GM19468 (cell line): ENCODE measurements at regions not wholly inside any gene's neighbourhood (a gene's known extent, or its start where the extent isn't known, plus 50 kb on each side); places are given as distances from the start of the nearest gene placed in this dataset.

Experiments used
- ATAC-seq: cut with Tn5 transposase; IDR thresholded peaks from one replicate; pipeline ENCODE4 v1.9.1; 2021; ENCODE audit warnings: mild to moderate bottlenecking, moderate library complexity, moderate number of reproducible peaks; ENCODE audit not compliant: unreplicated experiment; ENCODE audit errors: extremely low read depth

DNA sequence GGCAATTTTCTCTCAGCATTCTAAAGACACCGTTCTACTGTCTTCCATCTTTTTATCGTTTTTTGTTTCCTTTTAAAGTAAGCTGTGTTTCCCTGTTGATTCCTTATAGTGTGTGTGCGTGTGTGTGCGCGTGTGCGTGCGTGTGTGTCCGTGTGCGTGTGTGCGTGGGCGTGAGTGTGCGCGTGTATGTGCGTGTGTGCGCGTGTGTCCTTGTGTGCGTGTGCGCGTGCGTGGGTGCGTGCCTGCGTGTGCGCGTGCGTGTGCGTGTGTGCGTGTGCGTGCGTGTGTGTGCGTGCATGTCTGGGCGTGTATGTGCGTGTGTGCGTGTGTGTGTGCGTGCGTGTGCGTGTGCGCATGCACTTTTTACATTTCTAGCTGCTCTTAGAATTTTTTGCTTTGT is 1033.7 kb downstream of the BRD1 start:
- ATAC-seq = no peak

DNA sequence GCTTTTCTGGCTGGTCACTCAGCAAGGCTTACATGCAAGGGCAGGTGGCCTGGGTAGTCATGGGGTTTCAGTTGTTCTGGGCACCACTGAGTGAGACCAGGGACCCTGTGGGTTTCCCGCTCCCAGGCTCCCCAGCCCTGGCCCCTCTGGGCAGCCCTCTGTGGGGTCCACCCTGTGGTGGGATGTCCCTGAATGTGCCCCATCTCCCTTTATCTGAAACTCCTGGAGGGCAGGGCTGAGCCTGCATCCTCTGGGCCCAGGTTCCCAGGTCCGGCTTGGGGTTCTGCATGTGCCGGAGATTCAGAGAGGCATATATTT is 1041.0 kb downstream of the BRD1 start:
- ATAC-seq = no peak

DNA sequence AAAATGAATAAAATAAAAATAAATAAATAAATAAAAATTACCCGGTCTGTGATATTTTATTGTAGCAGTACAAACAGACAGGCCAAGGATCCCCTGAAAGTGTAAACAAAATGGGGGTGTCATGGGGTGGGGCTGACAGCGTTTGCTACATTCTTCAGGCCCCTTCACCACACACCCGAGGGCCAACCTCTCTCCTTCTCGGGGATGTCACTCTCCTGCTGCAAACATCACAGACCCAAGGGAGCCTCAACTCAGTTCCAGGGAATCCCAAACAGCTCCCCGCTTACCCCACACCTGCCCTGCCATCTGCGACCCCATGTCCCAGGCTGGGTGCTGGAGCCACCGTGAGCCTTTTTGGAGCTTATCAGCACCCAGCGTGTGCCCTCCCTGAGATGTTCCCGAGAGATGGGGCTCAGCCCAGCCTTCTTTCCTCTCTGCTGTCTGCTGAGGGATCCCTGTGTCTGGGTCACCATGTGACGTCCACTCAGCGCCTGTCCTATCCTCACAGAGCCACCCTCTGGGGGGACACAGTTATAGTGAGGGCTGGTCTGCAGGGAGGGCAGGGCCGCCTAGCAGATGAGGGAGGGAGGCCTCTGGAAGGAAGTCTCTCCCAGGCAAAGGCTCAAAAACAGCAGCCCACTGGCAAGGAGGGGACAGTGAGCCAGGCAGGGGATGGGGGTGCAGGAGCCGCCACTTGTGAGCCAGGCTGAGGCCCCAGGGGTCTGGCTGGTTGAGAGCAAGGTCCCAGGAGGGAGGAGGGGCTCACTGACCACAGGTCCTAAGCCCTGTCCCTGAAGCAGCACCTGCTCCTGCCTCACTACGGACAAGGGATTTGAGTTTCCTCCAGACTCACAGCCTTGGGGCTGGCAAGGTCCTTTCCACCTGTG is 1041.6 kb downstream of the BRD1 start:
- ATAC-seq = no peak

DNA sequence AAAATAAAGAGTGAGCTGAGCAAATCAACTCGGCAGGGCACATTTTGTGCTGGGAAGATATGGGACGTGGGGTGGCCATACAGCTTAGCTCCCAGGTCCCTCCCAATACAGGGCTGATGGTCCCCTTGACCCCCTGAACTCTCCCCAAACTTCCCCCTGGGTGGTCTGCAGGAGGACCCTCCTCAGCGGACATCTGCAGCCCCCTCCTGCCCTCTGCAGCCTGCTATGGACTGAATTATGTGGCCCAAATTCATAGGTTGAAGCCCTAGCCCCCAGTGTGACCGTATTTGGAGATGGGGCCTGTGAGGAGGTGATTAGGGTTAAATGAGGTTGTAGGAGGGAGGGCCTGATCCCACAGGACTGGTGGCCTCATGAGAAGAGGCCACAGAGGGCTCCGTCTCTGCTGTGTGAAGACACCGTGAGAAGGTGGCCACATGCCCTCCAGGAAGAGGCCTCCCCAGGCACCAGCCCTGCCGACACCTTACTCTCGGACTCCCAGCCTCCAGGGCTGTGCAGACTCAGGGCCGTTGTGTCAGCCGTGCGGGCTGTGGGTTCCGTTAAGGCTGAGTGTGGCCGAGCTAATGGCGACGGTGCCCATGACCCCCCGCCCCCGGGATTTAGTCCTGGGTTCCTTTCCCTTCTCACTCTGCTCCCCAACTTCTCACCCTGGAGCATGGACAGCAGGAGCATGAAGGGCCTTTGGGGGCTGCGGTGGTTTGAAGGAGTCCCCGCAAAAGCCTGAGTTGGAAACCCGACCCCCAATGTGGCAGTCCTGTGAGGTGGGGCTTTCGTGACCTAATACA is 1042.8 kb downstream of the BRD1 start:
- ATAC-seq = no peak

DNA sequence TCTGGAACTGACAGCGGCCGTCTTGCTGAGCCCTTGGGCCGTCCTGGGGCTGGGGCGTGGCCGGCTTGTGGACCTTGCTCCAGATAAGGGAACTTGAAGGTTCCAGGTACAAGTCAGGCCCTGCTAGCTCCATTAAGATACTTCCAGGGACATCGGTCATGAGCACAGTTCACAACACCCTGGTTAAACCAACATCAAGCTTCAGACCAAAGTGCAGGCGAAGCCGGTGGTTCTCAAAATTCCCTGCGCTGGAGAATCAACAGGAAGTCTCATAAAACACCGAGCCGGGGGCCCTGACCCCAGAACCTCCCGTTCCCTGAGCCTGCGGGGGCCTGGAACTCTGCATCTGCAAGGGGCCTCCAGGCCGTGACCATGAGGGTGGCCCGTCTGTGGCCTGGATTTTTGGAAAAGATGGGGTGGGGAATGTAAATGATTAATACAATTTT is 1043.8 kb downstream of the BRD1 start:
- no peak for ATAC-seq

DNA sequence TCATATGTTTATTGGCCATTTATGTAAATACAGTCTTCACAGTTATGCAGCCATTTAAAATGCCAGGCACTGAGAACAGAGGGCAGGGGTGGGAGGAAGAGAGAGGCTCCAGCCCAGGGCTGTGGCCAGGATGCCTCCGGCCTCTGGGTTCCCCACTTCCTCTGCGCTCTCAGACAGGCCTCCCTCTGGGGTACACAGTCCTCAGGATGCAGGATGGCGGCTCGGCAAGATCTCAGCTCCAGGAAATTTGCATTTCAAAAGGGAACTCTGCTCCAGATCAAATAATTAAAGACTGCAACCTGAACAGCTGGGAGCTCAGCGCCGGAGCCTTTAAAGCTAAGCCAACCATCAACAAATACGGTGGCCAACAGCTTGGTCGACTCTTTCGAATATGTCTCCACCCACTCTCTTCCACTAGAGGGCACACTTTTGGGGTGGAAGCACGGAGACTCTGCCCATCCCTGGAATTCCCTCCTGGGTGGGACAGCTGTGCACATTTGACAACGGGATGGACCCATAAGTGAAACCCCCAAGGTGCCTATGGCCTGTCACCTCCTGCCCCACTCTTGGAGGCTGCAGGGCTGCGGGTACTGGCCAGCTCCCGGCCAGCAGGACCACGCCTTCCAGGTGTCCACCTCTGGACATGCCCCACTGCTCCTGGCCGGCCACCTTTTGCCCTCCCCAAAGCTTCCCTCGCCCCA is 1044.7 kb downstream of the BRD1 start:
- no peak for ATAC-seq

DNA sequence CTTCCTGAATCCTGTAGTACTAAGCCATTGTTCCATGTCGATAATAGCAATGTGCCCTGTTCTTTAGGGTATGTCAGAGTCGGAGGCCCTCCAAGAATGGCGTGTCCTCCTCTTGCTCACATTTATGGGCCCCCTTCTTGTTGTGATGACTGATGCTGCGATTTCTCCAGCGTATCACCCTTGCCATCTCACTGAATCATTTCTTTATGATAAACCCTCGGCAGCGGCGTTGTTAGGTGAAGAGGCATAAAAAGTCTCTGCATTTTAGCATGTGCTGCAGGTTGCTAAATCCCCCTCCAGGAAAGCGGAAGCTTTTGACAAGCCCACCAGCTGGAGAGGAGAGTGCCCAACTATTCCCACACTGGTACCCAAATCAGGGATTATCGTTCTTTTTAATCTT is 1045.3 kb downstream of the BRD1 start:
- ATAC-seq = no peak

DNA sequence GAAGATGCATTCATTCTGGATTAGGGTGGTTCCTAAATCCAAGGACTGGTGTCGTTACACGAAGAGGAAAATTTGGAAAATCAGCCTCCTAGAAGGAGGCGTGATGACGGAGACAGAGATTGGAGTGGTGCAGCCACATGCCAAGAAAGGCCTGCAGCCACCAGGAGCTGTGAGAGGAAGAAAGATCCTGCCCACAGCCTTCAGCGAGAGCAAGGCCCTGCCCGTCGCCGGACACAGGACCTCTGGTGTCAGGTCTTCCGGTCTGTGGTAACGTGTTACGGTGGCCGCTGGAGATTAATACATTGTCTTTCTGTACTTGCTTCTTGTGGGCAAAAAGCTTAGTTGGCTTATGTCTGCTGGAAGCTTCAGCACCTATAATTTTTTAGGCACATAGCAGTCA is 1045.8 kb downstream of the BRD1 start:
- ATAC-seq = no peak

DNA sequence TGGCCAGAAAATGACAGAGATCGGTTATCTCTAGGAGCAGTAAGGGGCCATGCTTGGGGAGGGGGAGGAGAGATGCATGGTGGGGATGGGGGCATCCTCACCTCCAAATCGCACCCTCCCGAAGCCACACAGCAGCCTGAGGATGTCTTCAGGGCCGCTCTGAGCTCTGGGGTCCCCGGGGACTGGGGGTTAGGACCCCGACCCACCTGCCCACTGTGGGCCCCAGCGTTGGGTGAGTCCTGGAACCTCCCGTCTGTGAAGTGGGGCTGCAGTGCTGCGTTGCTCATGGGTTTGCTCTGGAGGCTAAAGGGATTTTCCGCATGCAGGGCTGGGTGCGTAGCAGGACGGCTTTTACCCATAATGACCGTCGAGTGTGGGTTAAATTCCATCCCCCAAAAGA is 1046.3 kb downstream of the BRD1 start:
- ATAC-seq = no peak

DNA sequence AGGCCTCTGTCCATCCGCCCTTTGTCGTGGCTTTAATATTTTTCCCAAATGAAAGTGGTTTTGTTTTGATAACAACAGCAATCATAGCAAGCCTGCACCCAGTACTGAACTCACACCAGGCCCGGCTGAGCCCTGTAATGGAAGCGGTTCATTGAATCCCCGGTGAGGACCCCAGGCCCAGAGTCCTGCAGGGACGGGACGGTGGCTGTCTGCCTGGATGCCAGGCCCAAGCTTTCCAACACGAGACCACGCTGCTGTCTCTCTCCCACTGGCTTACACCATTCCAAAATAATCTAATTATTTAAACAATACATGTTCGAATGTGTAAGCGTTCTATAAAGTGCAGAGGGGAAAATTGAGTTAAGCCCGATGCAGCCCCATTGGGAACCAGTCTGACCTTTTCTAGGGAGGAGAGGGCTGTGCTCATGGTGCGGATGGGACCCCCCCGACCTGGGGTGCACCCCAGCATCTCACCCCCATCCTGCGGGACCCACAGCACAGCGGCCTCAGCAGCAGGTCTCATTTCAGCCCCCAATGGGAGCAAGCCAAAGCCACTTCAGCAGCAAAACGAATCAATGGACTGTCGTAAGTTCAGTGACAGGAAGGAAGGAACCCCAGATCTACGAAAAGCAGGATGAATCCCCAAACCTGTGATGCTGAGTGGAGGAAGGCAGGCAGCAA is 1046.9 kb downstream of the BRD1 start:
- no peak for ATAC-seq

DNA sequence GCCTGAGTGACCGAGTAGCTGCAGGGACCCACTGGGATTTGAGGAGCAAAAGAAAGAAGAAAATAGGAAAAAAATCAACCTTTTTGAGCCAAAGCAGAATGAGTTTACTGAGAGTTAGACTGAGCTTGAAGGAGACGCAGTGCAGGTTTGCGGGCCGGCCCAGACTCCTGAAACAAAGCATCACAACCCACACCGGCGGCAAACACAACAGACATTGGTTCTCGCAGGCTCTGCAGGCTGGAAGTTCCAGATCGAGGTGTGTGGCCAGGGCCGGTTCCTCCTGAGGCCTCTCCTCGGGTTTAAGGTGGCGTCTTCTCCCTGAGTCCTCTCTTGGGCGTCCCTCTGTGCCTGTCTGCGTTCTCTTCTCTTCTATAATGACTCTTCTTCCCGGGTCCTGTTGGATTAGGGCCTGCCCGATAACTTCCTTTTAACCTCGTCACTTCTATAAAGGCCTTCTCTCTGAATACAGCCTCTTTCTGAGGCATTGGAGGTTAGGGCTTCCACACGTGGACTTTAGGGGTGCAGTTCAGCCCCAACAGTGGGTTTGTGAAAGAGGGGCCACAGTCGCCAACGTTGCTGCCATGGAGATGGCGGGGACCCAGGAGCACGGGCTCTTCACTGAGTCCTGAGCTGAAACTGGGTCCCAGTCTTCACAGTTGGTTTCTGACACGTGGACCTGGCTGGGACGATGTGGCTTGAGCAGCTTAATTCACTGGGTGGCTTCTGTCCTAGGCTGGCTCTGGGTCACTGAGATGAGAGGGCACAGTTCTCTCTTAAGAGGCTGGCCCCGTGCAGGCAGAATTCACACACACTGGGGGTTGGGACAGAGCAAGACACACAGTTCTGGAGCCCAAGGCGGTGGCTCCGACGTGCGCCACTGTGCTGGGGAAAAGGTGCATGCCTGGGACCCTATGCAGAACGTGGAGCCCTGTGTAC is 1047.7 kb downstream of the BRD1 start:
- no peak for ATAC-seq

DNA sequence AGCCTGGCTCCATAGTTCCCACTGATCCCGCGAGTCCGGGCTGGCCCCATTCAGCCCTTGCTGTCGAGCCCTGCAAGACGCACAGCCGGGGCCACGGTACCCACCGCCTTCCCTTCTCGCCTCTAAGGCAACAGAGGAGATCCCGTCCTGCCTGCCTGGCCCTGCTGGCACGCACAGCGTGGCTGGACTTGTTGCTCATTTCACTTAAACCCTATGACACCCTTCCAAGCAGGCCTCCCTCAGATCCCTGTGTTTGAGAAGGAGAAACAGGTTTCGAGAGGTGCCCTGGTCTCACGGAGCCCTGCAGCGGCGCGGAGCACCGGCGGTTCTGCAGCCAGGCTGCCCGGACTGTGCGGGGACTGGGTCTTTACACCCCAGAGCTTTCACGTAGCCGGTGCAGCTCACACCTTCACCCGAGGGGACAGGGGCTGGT is 1048.4 kb downstream of the BRD1 start:
- no peak for ATAC-seq

DNA sequence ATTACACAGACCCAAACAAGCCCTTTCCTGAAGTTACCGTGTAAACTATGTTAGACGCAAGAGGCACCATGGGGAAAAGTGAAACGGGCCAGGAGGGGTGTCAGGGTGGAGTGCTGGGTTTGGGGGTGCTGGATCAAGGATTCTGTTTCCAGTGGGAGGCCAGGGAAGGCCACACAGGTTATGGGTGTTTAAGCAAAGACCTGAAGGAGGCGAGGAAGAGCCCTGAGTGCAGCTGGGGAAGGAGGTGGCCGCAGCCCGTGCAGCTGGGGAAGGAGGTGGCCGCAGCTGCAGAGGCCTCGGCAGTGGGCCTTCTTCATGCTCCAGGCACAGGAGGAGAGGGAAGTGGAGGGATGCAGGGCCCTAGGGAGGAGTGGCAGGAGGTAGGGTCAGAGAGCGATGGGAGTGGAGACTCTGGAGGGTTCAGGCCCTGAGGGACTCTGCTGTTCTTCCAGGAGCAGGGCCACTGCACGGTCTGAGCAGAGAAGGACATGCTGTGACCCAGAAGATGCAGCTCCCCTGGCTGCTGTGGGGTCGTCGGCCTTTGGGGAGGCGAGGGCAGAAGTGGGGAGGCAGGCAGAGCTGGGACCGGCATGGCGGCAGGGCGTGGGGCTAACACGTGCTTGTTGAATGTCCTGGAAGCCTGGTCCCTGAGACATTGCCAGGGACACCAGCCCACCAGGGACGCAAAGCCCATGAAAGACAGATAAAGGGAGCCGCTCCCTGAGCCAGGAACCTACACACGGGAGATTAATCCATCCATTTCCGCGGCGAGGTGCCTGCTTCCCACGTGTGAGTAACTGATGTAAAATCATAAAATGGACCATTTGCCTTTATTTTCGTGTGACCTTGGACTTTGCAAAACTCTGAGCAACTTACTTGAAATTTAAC is 1049.1 kb downstream of the BRD1 start:
- no peak for ATAC-seq

DNA sequence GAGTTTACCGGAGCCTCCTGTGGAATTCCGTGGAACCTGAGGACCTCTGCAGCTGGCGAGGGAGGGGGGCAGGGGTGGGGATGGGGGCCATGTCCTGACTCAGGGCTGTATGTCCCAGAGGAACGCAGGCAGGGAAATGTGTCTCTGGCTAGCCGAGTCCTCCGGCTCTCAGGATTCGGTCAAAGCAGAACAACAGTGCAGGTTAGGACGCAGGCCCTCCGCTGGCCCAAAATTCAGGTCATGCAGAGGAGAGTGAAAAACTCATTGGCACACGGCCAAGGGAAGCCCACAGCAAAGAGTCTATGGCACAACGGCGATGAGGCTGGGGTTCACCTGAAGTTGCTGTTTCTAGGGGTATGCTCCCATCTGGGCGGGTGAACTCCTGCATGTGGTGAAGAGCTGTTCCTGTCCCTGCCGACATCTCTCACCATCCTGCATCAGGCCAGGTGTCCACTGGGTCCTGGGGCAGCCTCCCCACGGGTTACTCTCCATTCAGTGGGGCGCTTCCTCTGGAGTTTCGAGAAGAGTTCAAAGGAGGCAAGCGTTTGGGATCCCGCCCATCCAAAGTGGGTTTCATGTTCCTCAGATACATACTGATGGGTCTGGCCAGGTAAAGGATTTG is 1055.3 kb downstream of the BRD1 start:
- ATAC-seq = no peak

DNA sequence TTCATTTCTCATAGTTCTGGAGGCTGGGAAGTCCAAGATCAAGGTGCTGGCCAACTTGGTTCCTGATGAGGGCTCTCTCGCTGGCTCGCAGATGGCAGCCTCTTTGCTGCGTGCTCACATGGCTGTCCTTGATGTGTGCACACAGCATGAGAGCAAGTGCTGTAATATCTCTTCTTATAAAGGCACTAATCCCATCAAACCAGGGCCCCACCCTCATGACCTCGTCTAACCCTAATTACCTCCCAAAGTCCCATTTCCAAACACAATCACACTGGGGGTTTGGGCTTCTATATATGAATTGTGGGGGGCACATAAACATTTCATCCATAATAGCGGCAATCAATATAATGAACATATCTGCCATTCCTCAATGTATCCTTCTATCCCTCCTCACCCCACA is 1062.1 kb downstream of the BRD1 start:
- ATAC-seq = no peak

DNA sequence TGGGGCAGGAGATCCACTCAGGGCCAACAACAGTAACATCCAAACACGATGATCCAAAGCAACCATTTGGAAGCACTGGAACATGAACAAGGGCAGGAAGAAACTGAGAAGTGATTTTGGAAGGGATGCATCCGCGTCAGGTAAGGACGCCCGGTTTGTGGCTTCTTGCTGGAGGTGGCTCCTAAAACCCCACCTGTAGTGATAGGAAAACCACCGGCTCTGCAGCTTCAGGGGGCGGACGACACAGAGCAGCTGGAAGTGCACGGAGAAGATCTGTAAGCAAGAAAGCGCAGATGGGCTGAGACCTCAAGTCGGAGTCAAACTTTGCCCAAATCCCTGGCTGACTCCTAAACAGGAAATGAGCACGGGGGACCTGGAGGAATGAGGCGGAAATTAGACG is 1066.1 kb downstream of the BRD1 start:
- ATAC-seq = no peak

DNA sequence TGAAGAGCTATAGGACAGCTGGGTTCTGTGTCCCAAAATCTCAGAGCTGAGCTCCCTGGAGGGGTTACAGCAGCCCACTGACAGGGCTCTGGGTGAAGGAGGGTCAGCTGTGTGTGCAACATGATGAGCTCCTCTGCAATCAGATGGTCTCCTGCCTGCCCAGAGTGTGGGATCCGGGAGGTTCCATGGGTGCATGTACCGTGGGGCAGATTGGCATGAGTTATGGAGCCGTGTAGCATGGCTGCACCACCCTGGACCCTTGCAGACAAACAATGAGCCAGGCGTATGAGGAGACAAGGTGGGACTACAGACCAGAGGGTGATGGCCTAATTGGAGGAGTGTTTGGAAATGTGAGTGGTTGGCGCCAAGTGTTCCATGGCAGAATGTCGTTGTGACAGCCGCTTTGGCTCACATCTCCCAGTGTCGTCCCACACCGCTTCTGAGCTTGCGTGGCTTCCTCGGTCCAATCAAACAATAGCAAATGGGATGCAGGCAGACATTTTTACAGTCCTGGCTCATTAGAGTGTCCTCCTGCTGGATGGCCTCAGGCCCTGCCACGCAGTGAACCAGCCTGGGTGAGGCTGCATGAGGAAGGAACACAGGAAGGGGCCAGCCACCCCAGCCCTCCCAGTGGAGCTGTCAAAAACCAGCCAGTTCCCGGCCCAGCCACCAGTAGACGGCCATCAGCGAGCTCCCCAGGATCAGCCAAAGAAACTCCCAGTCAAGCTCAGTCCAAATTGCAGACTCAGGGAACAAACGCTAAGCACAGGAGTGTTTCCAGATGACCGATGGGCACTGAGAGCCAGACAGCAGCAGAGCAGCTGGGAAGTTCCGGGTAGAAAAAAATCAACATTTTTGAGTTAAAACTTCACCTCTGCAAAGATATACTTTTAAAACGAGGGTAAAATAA is 1066.9 kb downstream of the BRD1 start:
- ATAC-seq = no peak
